ENCODE measurements at regions not wholly inside any gene's neighbourhood (a gene's known extent, or its start where the extent isn't known, plus 50 kb on each side); places are given as distances from the start of the nearest gene placed in this dataset.

- no peak overlapping the region for H3K4me2 ChIP-seq (ENCODE audit: low read length)
- H3K9me2 ChIP-seq (ENCODE audit: insufficient read depth, low read length): no peaks in the 10 kb centered on the region
- ChIA-PET CTCF (ENCODE audit: unreplicated experiment) (no interaction called here), POLR2A (interaction anchor here (1.5 kb wide), 1 partner anchor 18 kb away, joined by 6 read pairs; no protein-coding TSS in a partner anchor)
- no peak for TF ChIP-seq EZH2phosphoT487 (IDR thresholded peaks at IDR 0.05; ENCODE audit: borderline replicate concordance, low read depth, low read length)
- TF ChIP-seq, protein P1, sequence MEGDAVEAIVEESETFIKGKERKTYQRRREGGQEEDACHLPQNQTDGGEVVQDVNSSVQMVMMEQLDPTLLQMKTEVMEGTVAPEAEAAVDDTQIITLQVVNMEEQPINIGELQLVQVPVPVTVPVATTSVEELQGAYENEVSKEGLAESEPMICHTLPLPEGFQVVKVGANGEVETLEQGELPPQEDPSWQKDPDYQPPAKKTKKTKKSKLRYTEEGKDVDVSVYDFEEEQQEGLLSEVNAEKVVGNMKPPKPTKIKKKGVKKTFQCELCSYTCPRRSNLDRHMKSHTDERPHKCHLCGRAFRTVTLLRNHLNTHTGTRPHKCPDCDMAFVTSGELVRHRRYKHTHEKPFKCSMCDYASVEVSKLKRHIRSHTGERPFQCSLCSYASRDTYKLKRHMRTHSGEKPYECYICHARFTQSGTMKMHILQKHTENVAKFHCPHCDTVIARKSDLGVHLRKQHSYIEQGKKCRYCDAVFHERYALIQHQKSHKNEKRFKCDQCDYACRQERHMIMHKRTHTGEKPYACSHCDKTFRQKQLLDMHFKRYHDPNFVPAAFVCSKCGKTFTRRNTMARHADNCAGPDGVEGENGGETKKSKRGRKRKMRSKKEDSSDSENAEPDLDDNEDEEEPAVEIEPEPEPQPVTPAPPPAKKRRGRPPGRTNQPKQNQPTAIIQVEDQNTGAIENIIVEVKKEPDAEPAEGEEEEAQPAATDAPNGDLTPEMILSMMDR (conservative IDR thresholded peaks at IDR 0.05; ENCODE audit: low read length): no peak
- no peaks in the 10 kb centered on the region for H3K79me2 ChIP-seq (ENCODE audit: insufficient read depth, low read depth, low read length)
- no peak overlapping the region for H2AFZ ChIP-seq (ENCODE audit: low read length)
- no TSS peak for BruUV-seq (replicated peaks)
- no peak for DNase-seq (ENCODE audit: low spot score)
- peaks cover 15% of the 10 kb centered on the region for H3K4me1 ChIP-seq (ENCODE audit: insufficient read depth, low read length, poor library complexity, severe bottlenecking)
- no peaks in the 10 kb centered on the region for H3K36me3 ChIP-seq (ENCODE audit: insufficient read depth, low read length)
- no peak overlapping the region for H3K27ac ChIP-seq (ENCODE audit: low read depth, low read length, poor library complexity, severe bottlenecking)
- intact Hi-C loops (cut with micrococcal nuclease; ENCODE audit: unreplicated experiment): no loop called here
- H3K4me3 ChIP-seq (ENCODE audit: low read depth, low read length, poor library complexity, severe bottlenecking): no peak overlapping the region
- 0 out of 2 replicates have a peak, but pooled peaks cover 5% of the 10 kb centered on the region for H3K9me3 ChIP-seq (ENCODE audit: low read length)
- H4K20me1 ChIP-seq (ENCODE audit: insufficient read depth, low read length): no peaks in the 10 kb centered on the region
Measured at GRCh38 chr15:87763837-87764236, 492.7 kb downstream of the NTRK3 start.

- H3K79me2 ChIP-seq (ENCODE audit: insufficient read depth, low read depth, low read length): no peaks in the 10 kb centered on the region
- peak; percentile 71 for DNase-seq (ENCODE audit: low spot score)
- H3K4me1 ChIP-seq (ENCODE audit: insufficient read depth, low read length, poor library complexity, severe bottlenecking): peaks cover 15% of the 10 kb centered on the region
- no peaks in the 10 kb centered on the region for H3K36me3 ChIP-seq (ENCODE audit: insufficient read depth, low read length)
- H3K4me2 ChIP-seq (ENCODE audit: low read length): peak overlapping the region; percentile 55
- intact Hi-C loops (cut with micrococcal nuclease; ENCODE audit: unreplicated experiment): no loop called here
- H3K9me2 ChIP-seq (ENCODE audit: insufficient read depth, low read length): no peaks in the 10 kb centered on the region
- no TSS peak for BruUV-seq (replicated peaks)
- no peak for TF ChIP-seq EZH2phosphoT487 (IDR thresholded peaks at IDR 0.05; ENCODE audit: borderline replicate concordance, low read depth, low read length)
- TF ChIP-seq, protein P1 (conservative IDR thresholded peaks at IDR 0.05; ENCODE audit: low read length): no peak
- POLR2A ChIA-PET: interaction anchor here (0.6 kb wide), 1 partner anchor 50 kb away, joined by 3 read pairs; no protein-coding TSS in a partner anchor
- no peak overlapping the region for H3K27ac ChIP-seq (ENCODE audit: low read depth, low read length, poor library complexity, severe bottlenecking)
- 0 out of 2 replicates have a peak, but pooled peaks cover 5% of the 10 kb centered on the region for H3K9me3 ChIP-seq (ENCODE audit: low read length)
- CTCF ChIA-PET (ENCODE audit: unreplicated experiment): no interaction called here
- no peaks in the 10 kb centered on the region for H4K20me1 ChIP-seq (ENCODE audit: insufficient read depth, low read length)
- H2AFZ ChIP-seq (ENCODE audit: low read length): peak overlapping the region; percentile 98
- peak overlapping the region; percentile 17 for H3K4me3 ChIP-seq (ENCODE audit: low read depth, low read length, poor library complexity, severe bottlenecking)
Measured at GRCh38 chr15:87761736-87762509, 494.6 kb downstream of the NTRK3 start.

All from OCI-LY7 (cell line).